ENCODE measurements at regions not wholly inside any gene's neighbourhood (a gene's known extent, or its start where the extent isn't known, plus 50 kb on each side); places are given as distances from the start of the nearest gene placed in this dataset.

DNA sequence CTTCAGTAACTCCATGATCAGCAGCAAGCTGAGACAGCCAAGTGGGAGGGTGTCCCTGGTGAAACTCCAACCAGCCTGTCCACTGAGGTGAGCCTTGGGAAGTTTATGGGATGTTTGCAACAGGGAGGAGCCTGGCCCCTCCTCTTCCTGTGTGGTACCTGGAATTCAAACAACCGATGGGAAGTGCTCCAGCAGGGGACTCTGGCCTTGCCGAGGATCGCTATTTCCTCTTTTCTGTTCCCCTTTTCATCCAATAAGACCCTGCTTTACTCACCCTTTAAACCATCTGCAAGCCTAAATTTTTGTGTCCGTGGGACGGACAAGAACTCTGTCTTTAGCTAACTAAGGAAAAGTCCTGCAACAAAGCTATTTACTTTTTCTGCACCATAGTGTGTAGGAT lies 491.1 kb upstream of the ZMIZ1 start:
- H3K4me3 ChIP-seq: peak overlapping the region; percentile 2
- DNase-seq: no peak
- no peak for TF ChIP-seq CTCF (IDR thresholded peaks at IDR 0.05; ENCODE audit: control extremely low read depth, extremely low read depth)
- no peak for ATAC-seq (ENCODE audit: insufficient read depth, low FRiP score)
- H3K27me3 ChIP-seq (ENCODE audit: control insufficient read depth in 3 of 3, insufficient read depth in 3 of 3, low read length in 2 of 3): no peaks in the 10 kb centered on the region
- no peak overlapping the region for H3K27ac ChIP-seq (ENCODE audit: low read depth in 1 of 2, low read length in 1 of 2)
- no peaks in the 10 kb centered on the region for H3K36me3 ChIP-seq (ENCODE audit: control insufficient read depth in 4 of 4, insufficient read depth in 4 of 4, low read length in 4 of 4)
- 25 to 55% methylated on average over 5 of the region's 5 CpGs for WGBS, 2 donors
- peaks cover 0 to 23% (median 5%) of the 10 kb centered on the region in 5 donors for H3K4me1 ChIP-seq (ENCODE audit: control insufficient read depth in 5 of 5, insufficient read depth in 5 of 5, low read length in 5 of 5)
- H3K9ac ChIP-seq (ENCODE audit: insufficient read depth in 1 of 2, low read length in 2 of 2): no peak overlapping the region
- peaks cover 0 to 2% (median 0%) of the 10 kb centered on the region in 4 donors for H3K9me3 ChIP-seq (ENCODE audit: control insufficient read depth in 4 of 4, insufficient read depth in 3 of 4, low read length in 3 of 4)

GRCh38 chr10:78578929-78579328 lies 489.8 kb upstream of the ZMIZ1 start:
- no peak overlapping the region for H3K27ac ChIP-seq (ENCODE audit: low read depth in 1 of 2, low read length in 1 of 2)
- no peak for ATAC-seq (ENCODE audit: insufficient read depth, low FRiP score)
- H3K36me3 ChIP-seq (ENCODE audit: control insufficient read depth in 4 of 4, insufficient read depth in 4 of 4, low read length in 4 of 4): no peaks in the 10 kb centered on the region
- H3K4me1 ChIP-seq (ENCODE audit: control insufficient read depth in 5 of 5, insufficient read depth in 5 of 5, low read length in 5 of 5): peaks cover 0 to 23% (median 5%) of the 10 kb centered on the region in 5 donors
- 66% methylated on average over 6 of the region's 6 CpGs for WGBS, 2 donors
- H3K4me3 ChIP-seq: no peak overlapping the region
- DNase-seq: no peak
- H3K9me3 ChIP-seq (ENCODE audit: control insufficient read depth in 4 of 4, insufficient read depth in 3 of 4, low read length in 3 of 4): peaks cover 0 to 2% (median 0%) of the 10 kb centered on the region in 4 donors
- no peak for TF ChIP-seq CTCF (IDR thresholded peaks at IDR 0.05; ENCODE audit: control extremely low read depth, extremely low read depth)
- H3K9ac ChIP-seq (ENCODE audit: insufficient read depth in 1 of 2, low read length in 2 of 2): no peak overlapping the region
- H3K27me3 ChIP-seq (ENCODE audit: control insufficient read depth in 3 of 3, insufficient read depth in 3 of 3, low read length in 2 of 3): no peaks in the 10 kb centered on the region

- no peak overlapping the region for H3K27ac ChIP-seq (ENCODE audit: low read depth in 1 of 2, low read length in 1 of 2)
Measured at GRCh38 chr10:78579576-78579975, 489.2 kb upstream of the ZMIZ1 start.

More at GRCh38 chr10:78579576-78579975, 489.2 kb upstream of the ZMIZ1 start:
- 88 to 94% methylated on average over 5 of the region's 5 CpGs for WGBS, 2 donors
- Histone ChIP-seq H3K4me3 (no peak overlapping the region), H3K27me3 (ENCODE audit: control insufficient read depth in 3 of 3, insufficient read depth in 3 of 3, low read length in 2 of 3) (no peaks in the 10 kb centered on the region), H3K4me1 (ENCODE audit: control insufficient read depth in 5 of 5, insufficient read depth in 5 of 5, low read length in 5 of 5) (peaks cover 0 to 28% (median 8%) of the 10 kb centered on the region in 5 donors), H3K9me3 (ENCODE audit: control insufficient read depth in 4 of 4, insufficient read depth in 3 of 4, low read length in 3 of 4) (peaks cover 0 to 2% (median 0%) of the 10 kb centered on the region in 4 donors), H3K36me3 (ENCODE audit: control insufficient read depth in 4 of 4, insufficient read depth in 4 of 4, low read length in 4 of 4) (no peaks in the 10 kb centered on the region), H3K9ac (ENCODE audit: insufficient read depth in 1 of 2, low read length in 2 of 2) (no peak overlapping the region)
- DNase-seq: no peak
- TF ChIP-seq CTCF (IDR thresholded peaks at IDR 0.05; ENCODE audit: control extremely low read depth, extremely low read depth): no peak
- no peak for ATAC-seq (ENCODE audit: insufficient read depth, low FRiP score)

Data from lung (tissue), 11 donors.